ENCODE measurements at regions not wholly inside any gene's neighbourhood (a gene's known extent, or its start where the extent isn't known, plus 50 kb on each side); places are given as distances from the start of the nearest gene placed in this dataset.

DNA sequence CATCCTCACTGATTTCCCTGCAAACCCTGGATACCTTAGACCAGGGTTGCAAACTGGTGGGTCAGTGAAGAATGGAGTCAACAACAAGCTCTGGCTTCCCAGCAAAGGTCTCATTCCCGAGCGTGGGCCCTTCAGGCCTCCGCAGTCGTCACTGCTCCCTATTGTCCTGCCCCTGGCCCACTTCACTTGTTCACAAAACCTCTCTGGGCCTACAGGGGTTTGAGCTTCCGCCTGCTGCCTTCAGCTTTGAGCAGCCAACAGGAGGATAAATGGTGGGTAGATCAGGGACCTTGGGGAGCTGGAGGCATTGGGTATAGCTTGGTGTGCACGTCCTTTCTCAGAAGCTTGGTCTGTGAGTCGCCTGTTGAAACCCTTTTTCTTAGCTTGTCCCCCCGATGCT is 148.8 kb downstream of the KATNIP start:
- TF ChIP-seq CTCF (IDR thresholded peaks at IDR 0.05; ENCODE audit: insufficient read depth, low read length) (no peak), SPI1 (IDR thresholded peaks at IDR 0.05; ENCODE audit: borderline replicate concordance, low read depth) (no peak), POLR2AphosphoS5 (IDR thresholded peaks at IDR 0.05; ENCODE audit: low read depth) (no peak), GABPA (IDR thresholded peaks at IDR 0.05; ENCODE audit: low read depth) (no peak), REST (IDR thresholded peaks at IDR 0.05; ENCODE audit: insufficient replicate concordance, low read depth) (no peak)

Data from HL-60 (cell line).